ENCODE measurements at regions not wholly inside any gene's neighbourhood (a gene's known extent, or its start where the extent isn't known, plus 50 kb on each side); places are given as distances from the start of the nearest gene placed in this dataset.

DNA sequence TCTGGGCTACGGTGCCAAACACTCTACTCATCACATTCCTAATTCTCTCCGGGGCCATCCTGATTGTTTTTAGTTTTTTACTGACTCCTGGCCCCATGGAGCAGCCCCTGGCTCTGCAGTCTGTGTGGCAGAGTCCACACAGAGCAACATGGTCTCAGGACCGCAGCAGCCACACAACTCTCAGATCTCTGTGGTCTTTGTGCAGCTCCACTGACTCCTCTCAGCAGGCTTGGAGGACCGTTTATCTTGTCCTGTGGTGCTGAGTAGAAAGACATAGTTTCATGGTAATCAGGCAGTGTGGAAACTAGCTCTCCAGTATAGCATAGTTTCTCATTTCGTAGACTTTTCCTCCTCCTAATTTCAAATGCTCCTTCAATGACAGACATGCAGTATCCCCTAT, 168.4 kb downstream of the EDN1 start:
- Mint-ChIP-seq H3K9me3 (peaks cover 7% of the 10 kb centered on the region), H3K4me3 (no peak overlapping the region), H3K36me3 (ENCODE audit: low read depth) (no peaks in the 10 kb centered on the region), H3K27me3 (peaks cover 4% of the 10 kb centered on the region), H3K27ac (no peak overlapping the region), H3K4me1 (no peaks in the 10 kb centered on the region)
- intact Hi-C loops (cut with micrococcal nuclease), result no loop called here
- DNase-seq, result no peak

DNA sequence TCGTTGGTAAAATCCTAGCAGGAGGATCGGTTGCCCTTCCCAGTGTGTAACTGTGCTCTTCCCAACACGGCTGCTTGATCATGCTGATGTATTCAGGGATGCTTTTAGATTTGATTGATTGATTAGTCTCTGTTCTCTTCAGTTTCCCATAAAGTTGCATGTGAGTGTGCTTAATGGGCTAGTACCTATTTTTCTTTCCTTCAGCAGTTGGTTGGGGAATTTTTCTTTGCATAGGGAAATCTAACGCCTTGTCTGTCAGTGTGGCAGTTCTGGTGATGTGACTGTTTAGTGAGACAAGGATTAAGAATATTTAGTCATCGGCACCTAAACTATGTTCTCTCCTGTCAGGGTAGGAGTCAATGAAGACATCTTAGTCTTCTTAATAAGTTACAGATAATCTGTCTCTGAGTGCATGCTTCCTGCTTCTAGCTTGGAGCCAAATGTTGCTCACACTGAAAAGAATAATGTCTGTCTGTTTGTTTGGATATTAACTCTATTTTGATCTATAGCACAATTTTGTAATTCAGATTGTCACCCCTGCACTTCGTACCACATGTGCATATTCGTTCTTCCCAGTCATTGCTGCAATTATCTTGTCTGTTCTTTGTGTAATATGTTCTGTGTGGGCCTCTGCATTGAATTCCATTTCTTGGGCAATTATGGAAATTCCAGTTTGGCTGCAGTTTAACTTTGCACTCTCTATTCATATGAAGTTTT, 169.9 kb downstream of the EDN1 start:
- Mint-ChIP-seq H3K27me3 (peaks cover 4% of the 10 kb centered on the region), H3K4me3 (no peak overlapping the region), H3K27ac (no peak overlapping the region), H3K36me3 (ENCODE audit: low read depth) (no peaks in the 10 kb centered on the region), H3K9me3 (no peaks in the 10 kb centered on the region), H3K4me1 (no peaks in the 10 kb centered on the region)
- intact Hi-C loops (cut with micrococcal nuclease), result no loop called here
- DNase-seq, result no peak

DNA sequence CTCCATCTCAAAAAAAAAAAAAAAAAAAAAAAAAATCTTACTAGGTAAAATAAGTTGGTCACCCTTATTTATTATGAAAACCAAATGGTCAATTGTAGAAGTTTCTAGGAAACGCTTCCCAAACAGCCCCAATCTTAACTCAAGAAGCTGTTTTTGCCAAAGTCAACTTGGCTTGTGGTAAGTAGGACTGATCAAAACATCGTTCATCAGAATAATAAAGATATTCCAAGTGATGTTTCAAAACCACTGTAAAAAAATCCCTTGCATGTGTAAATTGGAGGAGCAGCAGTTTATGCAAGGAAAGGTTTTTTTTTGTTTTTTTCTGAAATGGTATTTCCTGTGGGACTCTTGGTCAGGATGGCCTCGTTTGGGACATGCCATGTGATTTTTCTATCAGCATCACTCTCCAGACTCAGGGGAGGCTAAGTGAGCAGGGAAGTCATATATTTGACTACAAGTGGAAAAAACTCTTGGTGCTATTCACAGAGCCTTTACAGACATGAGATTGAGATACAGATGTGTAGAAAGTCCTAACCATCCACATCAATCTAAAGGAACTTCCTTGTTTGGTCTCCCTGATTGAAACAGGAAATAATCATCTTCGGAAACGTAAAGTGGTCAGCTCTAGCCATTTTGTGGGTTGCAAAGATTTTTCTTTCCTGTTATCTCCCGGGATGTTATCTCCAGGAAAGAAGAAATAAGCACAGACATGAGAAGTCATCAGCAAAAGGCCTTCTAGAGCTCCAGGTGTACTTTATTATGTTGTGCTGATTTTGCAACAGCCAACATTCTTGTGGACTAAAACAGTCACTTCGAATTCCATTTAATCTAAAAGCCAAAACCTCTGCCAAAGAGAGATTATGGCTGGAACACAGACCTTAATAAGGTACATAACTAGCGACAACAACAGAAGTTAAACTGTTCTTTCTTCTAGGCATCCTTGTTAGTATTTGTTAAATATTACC, 177.8 kb downstream of the EDN1 start:
- Mint-ChIP-seq H3K27ac (no peak overlapping the region), H3K36me3 (ENCODE audit: low read depth) (no peaks in the 10 kb centered on the region), H3K9me3 (no peaks in the 10 kb centered on the region), H3K4me3 (no peak overlapping the region), H3K27me3 (no peaks in the 10 kb centered on the region), H3K4me1 (no peaks in the 10 kb centered on the region)
- intact Hi-C loops (cut with micrococcal nuclease), result no loop called here
- DNase-seq, result no peak

DNA sequence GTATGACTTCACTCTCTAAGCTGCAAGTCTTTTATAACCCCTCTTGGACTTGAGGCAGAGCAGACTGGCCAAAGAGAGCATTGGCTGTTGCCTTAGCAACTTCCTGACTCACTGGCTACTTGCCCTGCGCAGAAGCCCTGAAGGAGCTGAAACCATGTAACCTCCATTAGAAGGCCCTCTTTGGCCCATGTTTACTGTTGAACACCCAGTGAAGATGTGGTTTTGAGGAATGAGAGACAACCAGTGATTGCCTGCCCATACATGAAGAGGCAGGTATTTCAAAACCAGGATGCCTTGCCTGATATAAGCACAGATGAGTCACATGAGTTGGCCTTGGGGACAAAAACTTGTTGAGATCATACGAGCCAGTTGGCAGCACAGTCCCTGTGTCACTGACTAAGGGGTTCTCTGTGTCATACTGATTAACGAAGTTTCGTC, 182.5 kb downstream of the EDN1 start:
- Mint-ChIP-seq H3K27me3 (peaks cover 3% of the 10 kb centered on the region), H3K27ac (no peak overlapping the region), H3K9me3 (no peaks in the 10 kb centered on the region), H3K4me3 (no peak overlapping the region), H3K36me3 (ENCODE audit: low read depth) (no peaks in the 10 kb centered on the region), H3K4me1 (no peaks in the 10 kb centered on the region)
- intact Hi-C loops (cut with micrococcal nuclease), result no loop called here
- no peak for DNase-seq

DNA sequence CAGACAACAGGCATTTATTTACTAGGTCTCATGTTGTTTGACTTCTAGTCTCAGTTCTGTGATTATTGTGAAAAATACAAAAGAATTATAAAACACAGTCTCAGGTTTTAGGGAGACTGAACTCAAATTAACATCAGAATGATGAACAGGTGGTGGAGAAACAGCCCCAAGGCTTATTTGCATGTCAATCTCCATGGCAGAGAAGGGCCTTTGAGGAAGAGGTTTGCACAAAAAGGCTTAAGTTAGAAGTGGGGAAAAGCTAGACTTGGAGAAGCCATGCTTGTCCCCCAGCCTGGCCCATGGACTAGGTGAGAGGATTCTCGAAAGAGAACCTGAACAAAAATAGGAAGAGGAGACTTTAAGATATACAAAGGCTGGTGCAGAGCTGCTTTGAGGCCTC, 183.3 kb downstream of the EDN1 start:
- intact Hi-C loops (cut with micrococcal nuclease), result no loop called here

DNA sequence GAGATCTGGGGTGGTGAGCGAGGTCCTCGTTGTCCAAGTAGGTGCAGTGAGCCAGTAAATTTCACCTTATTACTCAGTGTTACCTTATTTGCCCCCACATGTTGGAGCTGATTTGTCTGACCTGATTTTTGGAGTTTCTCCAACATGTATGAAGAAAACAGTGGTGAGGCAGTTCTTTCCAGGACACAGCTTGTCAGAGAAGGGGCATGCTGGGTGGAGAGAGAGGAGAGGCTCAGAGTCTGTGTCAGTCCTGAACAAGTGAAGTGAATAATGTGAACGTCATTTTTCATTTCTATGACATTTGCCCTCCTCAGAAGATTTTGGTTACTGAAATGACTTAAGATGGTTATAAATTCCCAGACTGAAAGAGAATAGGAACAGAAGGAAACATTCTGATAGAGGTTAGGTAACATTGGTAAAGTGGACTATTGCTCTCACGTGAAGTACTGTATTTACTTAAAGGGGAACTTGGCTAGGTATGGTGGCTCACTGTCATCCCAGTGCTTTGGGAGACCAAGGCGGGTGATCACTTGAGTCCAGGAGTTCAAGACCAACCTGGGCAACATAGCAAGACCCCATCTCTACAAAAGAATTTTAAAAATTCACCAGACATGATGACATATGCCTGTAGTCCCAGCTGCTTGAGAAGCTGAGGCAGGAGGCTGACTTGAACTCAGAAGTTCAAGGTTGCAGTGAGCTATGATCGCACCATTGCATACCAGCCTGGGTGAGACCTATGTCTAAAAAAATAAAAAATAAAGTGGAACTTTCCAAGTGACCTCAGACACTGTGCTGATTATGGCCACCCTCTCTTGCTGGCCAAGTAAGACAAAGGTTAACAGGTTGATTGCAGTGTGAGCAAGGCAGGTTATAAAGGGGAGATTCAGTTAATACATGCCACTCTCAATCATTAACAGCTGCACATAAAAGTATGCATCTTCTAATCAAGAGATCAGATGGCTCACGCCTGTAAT, 184.3 kb downstream of the EDN1 start:
- Mint-ChIP-seq H3K27ac (no peak overlapping the region), H3K36me3 (ENCODE audit: low read depth) (no peaks in the 10 kb centered on the region), H3K4me3 (no peak overlapping the region), H3K27me3 (peaks cover 3% of the 10 kb centered on the region), H3K4me1 (no peaks in the 10 kb centered on the region), H3K9me3 (no peaks in the 10 kb centered on the region)
- no peak for DNase-seq
- intact Hi-C loops (cut with micrococcal nuclease), result no loop called here

More for the DNA sequence above, 183.3 kb downstream of the EDN1 start:
- Mint-ChIP-seq H3K36me3 (ENCODE audit: low read depth) (no peaks in the 10 kb centered on the region), H3K27me3 (peaks cover 3% of the 10 kb centered on the region), H3K4me3 (no peak overlapping the region), H3K4me1 (no peaks in the 10 kb centered on the region), H3K9me3 (no peaks in the 10 kb centered on the region), H3K27ac (no peak overlapping the region)
- DNase-seq, result no peak

DNA sequence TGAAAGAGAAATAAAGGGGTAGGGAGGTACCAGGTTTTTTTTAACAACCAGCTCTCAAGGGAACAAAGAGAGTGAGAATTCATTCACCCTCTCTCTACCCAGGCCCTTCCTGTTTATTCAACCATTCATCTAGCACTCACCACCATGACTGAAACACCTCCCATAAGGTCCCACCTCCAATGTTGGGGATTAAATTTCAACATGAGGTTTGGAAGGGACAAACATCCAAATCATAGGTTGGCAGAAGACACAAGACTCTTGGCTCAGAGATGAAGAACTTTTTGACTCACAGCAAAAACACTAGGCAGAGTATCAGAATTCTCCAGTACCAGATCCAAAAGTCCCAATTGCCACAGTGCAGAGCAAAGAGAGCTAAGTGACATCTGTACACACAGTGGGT, 186.3 kb downstream of the EDN1 start:
- no peaks in the 10 kb centered on the region for H3K9me3 Mint-ChIP-seq
- H3K4me3 Mint-ChIP-seq, result no peak overlapping the region
- H3K4me1 Mint-ChIP-seq, result no peaks in the 10 kb centered on the region
- no peak for DNase-seq
- peaks cover 3% of the 10 kb centered on the region for H3K27me3 Mint-ChIP-seq
- no peak overlapping the region for H3K27ac Mint-ChIP-seq
- intact Hi-C loops (cut with micrococcal nuclease), result no loop called here
- no peaks in the 10 kb centered on the region for H3K36me3 Mint-ChIP-seq (ENCODE audit: low read depth)

DNA sequence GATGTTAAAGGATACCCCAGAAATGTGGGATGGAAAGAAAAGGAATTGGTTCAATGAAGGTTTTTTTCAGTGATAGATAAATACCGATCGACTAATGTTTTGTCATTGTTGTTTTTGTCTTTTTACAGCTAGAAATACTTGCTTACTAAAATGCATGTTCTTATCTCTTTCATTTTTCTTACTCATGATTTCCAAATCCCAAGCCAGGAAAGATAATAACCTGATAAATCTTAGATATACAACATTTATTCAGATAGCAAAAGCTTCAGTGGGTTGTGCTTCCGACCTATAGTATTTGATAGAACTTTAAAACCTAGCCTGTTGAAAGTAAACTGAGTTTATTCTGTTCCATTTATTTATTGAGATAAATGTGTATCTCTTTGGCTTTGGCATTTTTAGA, 187.5 kb downstream of the EDN1 start:
- intact Hi-C loops (cut with micrococcal nuclease), result no loop called here

DNA sequence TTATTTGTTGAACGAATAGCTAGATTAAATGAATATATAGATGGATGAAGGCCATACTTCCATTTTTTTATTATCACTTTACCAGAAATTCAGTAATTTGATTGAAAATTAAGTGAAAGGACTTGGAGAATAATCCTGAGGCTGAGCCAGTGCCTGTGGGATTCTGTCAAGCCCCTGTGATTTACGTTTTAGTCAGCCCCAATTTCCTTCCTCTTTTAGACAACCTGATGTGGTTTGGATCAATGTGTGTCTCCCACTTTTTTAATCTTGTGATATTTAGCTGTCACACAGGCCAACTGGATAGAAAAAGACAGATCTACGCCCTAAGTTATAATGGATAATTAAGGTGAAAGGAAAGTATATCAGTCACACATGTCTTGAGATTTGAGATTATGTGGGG, 188.8 kb downstream of the EDN1 start:
- H3K27me3 Mint-ChIP-seq, result peaks cover 1% of the 10 kb centered on the region
- no peak for DNase-seq
- intact Hi-C loops (cut with micrococcal nuclease), result no loop called here
- H3K27ac Mint-ChIP-seq, result no peak overlapping the region
- H3K36me3 Mint-ChIP-seq (ENCODE audit: low read depth), result no peaks in the 10 kb centered on the region
- H3K9me3 Mint-ChIP-seq, result no peaks in the 10 kb centered on the region
- no peak overlapping the region for H3K4me3 Mint-ChIP-seq
- peaks cover 7% of the 10 kb centered on the region for H3K4me1 Mint-ChIP-seq

More for the DNA sequence above, 187.5 kb downstream of the EDN1 start:
- DNase-seq, result no peak
- Mint-ChIP-seq H3K27ac (no peak overlapping the region), H3K36me3 (ENCODE audit: low read depth) (no peaks in the 10 kb centered on the region), H3K27me3 (peaks cover 3% of the 10 kb centered on the region), H3K4me3 (no peak overlapping the region), H3K9me3 (no peaks in the 10 kb centered on the region), H3K4me1 (no peaks in the 10 kb centered on the region)

DNA sequence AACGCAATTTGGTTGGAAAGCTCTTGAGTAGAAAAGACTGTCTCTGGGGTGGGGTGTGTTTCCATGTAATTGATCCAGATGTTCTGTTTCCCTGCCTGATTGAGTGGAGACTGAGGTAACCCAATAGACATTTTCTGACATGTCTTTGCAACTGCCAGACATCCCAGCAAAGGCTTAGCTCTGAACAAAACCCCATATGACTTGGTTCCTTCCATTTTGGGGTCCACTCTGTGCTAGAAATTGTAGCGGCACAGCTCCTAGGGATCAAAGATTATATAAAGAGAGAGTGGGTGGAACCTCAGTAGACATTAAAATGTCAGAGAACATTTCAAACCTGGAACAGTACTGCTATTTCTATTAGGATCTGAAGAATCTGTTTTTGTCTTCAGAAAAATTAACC, 189.3 kb downstream of the EDN1 start:
- no peak for DNase-seq
- intact Hi-C loops (cut with micrococcal nuclease), result no loop called here
- no peaks in the 10 kb centered on the region for H3K36me3 Mint-ChIP-seq (ENCODE audit: low read depth)
- no peaks in the 10 kb centered on the region for H3K27me3 Mint-ChIP-seq
- no peak overlapping the region for H3K27ac Mint-ChIP-seq
- no peak overlapping the region for H3K4me3 Mint-ChIP-seq
- no peaks in the 10 kb centered on the region for H3K9me3 Mint-ChIP-seq
- H3K4me1 Mint-ChIP-seq, result peaks cover 7% of the 10 kb centered on the region

DNA sequence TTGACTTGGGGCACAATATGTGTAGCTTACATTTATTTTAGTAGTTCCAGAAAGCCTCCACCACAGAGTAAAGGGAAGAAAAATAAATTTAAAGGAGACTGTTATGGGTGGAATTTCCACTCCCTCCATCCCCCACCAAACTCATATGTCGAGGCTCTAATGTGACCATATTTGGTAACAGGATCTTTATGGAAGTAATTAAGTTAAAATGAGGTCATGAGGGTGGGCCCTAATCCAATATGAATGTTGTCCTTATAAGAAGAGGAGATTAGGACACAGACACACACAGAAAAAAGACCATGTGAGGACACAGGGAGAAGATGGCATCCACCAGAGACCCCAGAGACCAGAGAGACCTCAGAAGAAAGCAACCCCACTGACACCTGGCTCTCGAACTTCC, 189.7 kb downstream of the EDN1 start:
- no peak for DNase-seq
- intact Hi-C loops (cut with micrococcal nuclease), result no loop called here
- H3K27ac Mint-ChIP-seq, result no peak overlapping the region
- no peak overlapping the region for H3K4me3 Mint-ChIP-seq
- no peaks in the 10 kb centered on the region for H3K27me3 Mint-ChIP-seq
- no peaks in the 10 kb centered on the region for H3K9me3 Mint-ChIP-seq
- peaks cover 7% of the 10 kb centered on the region for H3K4me1 Mint-ChIP-seq
- no peaks in the 10 kb centered on the region for H3K36me3 Mint-ChIP-seq (ENCODE audit: low read depth)

DNA sequence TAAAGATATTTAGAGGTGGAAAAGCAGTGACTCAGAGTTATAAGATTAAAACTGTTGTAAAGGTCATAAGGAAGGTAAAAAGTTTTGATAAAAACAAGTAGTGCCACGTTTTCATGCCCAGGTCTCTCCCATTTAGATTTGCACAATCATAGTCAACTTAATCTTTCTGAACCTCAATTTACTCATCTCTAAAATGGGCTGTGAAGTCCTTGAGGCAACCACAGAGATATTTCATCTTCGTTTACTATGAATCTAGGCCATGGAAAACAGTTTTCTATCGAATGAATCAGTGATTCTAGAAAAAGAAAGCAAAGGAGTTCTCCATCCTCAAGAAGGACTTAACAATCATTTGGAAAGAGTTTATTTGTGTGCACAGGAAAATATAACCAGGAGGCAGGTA, 190.2 kb downstream of the EDN1 start:
- intact Hi-C loops (cut with micrococcal nuclease), result no loop called here
- DNase-seq, result no peak
- Mint-ChIP-seq H3K4me3 (no peak overlapping the region), H3K27ac (no peak overlapping the region), H3K9me3 (no peaks in the 10 kb centered on the region), H3K27me3 (no peaks in the 10 kb centered on the region), H3K4me1 (peaks cover 7% of the 10 kb centered on the region), H3K36me3 (ENCODE audit: low read depth) (no peaks in the 10 kb centered on the region)

DNA sequence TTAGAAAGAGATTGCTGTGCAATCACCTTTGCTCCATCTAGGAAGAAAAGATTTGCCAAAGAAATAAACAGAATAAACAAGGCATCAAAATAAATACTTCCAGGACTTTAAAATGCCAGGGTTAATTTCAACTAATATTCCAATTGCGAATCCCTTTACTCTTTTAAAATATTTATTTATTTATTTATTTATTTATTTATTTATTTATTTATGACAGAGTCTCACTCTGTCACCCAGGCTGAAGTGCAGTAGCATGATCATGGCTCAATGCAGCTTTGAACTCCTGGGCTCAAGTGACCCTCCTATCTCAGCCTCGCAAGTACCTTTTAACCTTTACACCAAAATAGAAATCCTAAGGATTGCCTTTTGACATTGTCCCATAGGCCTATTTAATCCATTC, 191.1 kb downstream of the EDN1 start:
- Mint-ChIP-seq H3K4me3 (no peak overlapping the region), H3K4me1 (peaks cover 7% of the 10 kb centered on the region), H3K36me3 (ENCODE audit: low read depth) (no peaks in the 10 kb centered on the region), H3K27ac (no peak overlapping the region), H3K27me3 (no peaks in the 10 kb centered on the region), H3K9me3 (no peaks in the 10 kb centered on the region)
- no peak for DNase-seq
- intact Hi-C loops (cut with micrococcal nuclease), result no loop called here

Measured in activated CD4-positive, alpha-beta T cell treated with anti-CD3 and anti-CD28 coated beads, Interleukin-2, amount 10 ng/mL, durations not matched to agents 24 days and 14 days (primary cell).